Stimulated activated CD4-positive, alpha-beta T cell treated with anti-CD3 and anti-CD28 coated beads, TNF-alpha, amount 100 ng/mL, for 24 hours (primary cell): ENCODE measurements at regions not wholly inside any gene's neighbourhood (a gene's known extent, or its start where the extent isn't known, plus 50 kb on each side); places are given as distances from the start of the nearest gene placed in this dataset.
"Not testable (repeated sequence)": the region's sequence is repeated elsewhere in the genome, so short reads cannot be mapped to it uniquely, and the experiment has no call there.

ENCODE experiments used
- DNase-seq, 3 experiments: peaks; one replicate each; pipeline ENCODE4 v3.0.0-alpha.2; 2020; ENCODE audit warnings: low read depth in 3 of 3

DNA sequence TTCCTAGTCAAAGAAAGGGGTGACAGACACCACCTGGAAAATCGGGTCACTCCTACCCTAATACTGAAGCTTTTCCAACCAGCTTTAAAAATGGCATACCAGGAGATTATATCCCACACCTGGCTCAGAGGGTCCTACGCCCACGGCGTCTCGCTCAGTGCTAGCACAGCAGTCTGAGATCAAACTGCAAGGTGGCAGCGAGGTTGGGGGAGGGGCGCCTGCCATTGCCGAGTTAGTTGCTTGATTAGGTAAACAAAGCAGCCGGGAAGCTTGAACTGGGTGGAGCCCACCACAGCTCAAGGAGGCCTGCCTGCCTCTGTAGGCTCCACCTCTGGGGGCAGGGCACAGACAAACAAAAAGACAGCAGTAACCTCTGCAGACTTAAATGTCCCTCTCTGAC lies 127.1 kb downstream of the NXPE2 start:
- not testable (repeated sequence) for DNase-seq

DNA sequence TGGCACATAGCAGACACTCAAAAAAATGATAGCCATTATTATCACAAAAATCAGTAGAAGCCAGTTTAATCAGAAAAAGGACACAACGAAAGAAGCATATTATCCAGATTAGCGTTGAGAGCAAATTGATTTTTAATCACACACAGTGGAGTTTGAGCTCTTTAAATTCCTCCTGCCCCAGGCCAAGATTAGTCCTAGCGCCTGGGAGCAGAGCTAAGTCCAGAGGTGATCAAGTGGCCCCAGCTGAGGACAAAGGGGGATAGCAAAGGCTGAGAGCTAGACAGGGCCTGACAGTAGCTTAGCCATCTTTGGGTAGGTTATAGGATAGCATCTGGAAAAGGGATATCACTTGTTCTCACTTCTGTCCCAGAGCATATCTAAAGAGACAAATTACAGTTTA lies 133.6 kb downstream of the NXPE2 start:
- DNase-seq = no peak

DNA sequence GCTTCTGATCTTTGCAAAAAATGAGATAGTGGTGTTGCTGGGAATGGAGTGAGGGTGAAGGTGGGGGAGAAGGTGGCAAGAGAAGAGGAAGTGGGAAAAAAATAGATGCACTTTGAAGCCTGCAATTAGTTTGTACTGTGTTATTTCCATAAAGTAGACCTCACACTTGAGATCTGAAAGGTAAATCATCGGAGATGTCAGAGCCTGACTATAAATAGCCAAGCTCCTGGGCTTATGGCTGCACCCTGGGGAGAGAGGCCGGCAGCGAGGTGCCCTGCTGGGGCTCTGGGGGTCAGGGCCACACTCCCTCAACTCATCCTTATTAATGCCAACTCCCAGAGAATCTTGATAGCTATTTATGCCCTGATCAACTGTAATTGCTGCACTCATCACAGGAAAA lies 134.4 kb downstream of the NXPE2 start:
- DNase-seq = no peak

DNA sequence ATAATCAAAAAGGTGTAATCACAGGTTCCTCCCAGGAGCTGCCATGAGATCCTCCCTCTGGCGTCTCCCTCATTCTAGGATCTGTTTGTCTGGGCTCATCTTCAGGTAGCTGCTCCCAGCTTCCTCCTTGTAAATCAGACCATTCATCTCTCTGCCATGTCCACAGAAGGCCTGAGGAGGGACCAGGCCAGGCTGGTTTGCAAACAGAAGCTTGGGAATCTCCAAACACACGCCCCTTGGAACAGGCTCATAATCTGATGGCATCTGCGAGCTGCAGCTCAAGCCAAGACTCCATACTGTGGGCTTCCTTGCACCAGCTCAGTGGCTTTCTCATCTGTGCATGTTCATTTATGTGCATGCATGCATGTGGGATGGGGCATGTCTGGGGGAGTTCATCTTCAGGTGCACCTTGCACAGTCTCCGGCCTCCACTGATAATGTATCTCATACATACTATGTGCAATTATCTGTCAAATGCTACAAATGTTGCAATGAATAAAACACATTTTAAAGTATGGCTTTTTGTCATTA lies 134.9 kb downstream of the NXPE2 start:
- DNase-seq = no peak

DNA sequence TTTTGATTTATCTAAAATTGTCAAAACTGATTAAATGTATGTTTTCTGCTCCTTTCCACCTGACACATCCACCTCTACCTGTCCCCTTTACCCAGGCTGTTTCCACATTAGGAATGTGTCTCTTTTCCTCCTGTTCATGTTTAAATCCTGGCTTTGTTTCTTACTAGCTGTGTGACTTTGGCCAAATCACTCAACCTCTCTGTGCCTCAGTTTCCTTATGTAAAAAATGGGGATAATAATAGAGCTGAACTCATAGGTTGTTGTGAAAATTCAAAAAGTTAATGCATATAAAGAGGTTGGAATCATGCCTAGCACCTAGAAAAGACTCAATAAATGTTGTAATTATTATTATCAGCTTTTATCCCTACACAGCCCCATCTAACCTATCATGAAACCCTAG lies 136.8 kb downstream of the NXPE2 start:
- DNase-seq = no peak

DNA sequence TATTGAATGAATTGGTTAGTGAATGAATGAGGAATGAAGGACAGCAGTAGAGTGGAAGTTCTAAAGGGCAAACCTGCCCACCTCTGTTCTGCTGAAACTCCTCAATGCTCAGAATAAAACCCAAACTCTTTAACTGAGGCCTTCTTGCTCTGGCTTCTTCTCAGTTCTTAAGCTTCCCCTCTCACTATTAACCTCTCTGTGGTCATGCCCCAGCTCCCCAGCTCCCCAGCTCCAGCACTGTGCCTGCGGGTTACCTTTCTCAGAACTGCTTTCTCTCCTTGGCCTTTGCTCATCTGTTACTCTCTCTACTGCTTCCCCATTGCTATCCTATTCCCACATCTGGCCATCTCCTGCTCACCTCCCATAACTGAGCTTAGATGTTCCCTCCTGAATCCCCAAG lies 137.4 kb downstream of the NXPE2 start:
- no peak for DNase-seq

DNA sequence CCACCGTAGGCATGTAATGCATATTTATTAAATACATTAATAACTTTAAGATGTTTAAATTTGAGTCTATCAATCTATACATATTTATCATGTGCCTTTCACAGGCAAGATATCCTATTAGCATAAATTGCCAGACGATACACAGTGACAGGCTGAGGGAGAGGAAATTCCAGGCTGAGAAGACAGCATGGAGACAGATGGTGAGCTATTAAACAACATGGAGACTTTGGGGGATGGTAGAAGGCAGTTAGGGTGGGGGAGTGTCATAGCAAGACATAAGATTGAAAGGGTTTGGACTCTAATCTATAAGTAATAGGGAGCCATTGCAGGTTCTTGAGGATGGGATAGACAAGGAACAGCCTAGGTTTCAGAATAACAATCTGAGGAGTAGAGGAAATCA lies 138.5 kb downstream of the NXPE2 start:
- DNase-seq = no peak

DNA sequence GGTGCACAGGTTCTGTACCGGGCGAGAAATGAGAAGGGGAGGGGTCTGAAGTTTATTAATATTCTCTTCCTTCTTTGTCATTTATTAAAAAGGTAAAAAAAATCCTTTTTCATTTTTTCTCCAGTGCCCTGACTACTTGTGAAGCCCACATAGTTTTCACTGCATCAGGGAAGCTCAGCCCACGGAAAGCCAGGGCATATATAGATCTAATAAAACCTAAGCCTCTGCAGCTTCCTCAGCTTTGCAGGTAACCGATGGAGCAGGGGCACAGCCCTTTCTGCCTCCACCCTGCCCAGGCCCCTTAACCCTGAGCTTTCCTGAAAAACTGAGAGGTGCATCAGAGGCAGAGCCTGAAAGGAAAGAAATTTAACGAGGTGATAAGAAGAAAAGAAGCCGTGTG lies 140.1 kb downstream of the NXPE2 start:
- DNase-seq = no peak

DNA sequence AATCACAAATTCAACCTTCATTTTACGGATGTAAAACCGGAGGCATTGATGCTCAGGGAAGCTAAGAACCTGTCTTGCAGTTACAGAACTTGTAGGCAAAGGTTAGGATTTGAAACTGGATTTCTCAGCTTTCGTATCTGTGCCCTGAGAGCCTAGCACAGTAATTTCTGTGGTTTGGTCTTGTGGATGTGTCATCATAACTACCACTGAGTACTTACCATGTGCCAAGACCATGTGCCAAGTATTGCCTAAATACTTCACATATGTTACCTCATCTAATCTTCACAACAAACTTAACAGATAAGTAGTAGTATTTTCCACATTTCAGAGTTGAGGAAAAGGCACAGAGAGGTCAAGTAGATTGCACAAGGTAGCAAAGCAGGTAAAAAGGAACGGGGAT lies 140.7 kb downstream of the NXPE2 start:
- no peak for DNase-seq

DNA sequence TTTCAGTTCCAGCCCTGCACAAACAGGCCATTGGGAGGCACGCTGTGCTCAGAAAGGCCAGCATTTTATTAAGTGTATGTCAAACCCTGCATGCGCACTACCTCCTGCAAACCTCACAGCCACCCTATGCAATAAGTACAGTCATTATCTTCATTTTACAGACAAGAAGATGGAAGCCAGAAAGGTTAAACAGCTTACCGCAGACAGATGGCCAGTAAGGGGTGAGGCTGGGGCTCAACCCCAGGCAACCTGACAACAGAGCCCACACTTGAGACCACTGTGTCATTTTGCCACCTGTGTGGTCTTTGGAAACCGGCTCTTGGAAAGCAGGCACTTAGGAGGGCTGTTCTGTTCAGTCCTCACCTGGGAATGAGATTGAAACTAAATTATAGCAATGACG lies 142.3 kb downstream of the NXPE2 start:
- no peak for DNase-seq

DNA sequence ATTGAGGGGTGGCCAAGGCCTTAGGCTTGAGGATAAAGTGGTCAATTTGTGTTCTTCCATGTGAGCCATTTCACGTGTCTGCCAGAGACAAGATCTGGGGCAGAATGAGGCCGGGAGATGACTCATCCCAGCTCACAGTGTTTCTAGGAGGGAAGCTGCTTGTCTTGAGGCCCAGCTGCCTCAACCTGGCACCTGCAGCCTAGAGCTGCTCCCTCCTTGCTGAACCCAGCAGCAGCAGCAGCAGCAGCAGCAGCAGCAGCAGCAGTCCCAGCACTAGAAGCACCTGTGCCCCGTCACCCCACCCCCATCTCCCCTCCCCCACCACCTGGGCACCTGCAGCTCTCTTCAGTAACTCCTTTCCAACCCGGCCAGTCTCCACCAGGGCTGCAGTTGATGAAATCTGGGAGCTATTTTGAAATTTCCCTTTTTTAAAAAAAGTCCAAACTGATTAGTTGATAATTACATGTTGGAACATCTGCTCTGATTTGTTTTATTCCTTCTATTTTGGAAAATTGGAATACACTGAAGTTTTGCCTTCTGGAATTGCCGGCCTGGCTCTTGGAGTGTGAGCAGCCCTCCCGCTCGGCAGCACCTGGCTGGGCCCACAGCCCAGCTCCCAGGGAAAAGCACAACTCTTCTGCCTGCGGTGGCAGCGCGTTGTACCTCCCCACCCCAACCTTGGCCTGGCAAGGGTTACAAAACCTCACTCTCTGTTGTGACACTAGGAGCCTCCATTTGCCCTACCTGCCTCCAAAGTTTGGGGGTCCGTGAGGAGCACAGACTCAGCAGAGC lies 143.5 kb downstream of the NXPE2 start:
- DNase-seq = no peak

DNA sequence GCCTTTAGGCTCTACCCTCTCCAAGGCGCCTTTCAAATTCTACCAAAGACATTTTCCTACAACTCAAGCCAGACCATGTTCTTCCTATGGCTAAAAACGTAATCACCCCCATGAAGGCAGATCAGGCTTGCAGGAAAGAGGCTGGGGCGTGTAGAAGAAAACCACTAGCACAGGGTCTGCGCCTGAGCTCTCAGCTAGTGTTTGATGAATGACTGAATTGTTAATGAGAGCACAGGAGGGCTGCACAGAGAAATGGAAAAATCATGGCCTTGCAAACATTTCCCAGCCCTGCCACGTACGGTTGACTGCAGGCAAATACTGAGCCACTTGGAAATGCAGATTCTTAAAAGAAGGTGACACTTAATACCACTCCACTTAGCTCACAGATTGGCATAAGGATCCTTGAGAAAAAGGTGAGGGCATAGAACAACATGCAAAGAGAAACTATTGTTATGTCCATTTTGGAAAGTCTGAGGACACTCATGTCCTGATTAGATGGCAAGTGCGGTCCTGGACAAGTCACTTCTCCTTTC lies 148.6 kb downstream of the NXPE2 start:
- no peak for DNase-seq

DNA sequence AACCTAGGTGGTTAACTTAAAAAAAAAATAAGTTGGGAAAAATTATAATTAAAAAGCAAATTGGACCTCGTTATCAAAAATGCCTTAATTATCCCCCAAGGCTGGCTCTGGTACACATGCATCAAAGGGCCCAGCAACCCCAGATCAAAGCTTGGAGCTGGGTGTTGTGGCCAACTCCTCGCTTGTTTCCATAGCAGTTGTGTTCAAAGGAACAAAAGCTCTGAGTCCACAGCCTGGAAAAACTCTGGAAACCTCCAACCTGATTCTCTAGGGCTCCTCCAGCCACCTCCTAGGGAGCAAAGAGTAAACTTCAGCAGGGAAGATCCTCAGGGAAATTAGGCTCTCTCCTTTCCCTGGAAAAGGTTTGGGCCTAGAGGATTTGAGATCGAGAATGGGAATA lies 149.4 kb downstream of the NXPE2 start:
- DNase-seq = no peak

DNA sequence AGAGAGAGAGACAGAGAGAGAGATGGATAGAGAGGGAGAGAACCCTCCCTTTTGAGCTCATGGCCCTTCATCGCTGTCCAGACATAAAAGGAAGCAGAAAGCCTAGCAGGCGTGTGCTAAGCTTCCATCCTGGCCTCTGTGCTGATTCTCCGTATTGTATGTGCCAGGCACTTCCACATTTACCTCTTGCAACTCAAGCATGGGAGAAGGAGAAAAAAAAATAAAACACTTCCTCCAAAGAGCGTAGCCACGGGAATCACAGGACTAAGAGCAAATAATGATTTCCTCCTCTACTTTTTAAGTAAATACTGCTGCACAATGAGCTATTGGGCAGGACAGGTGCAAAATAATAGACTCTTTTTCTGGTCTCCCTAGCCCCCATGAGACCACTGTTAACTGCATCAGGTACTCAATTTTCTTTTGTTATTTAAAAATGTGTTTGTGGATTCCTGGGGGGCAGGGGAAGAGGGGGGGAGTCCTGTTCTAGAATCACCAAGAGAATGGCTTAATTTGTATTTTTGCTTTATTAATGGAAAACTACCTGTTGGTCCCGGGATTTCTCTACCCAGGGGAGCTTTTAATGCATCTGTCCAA lies 154.3 kb downstream of the NXPE2 start:
- no peak for DNase-seq

DNA sequence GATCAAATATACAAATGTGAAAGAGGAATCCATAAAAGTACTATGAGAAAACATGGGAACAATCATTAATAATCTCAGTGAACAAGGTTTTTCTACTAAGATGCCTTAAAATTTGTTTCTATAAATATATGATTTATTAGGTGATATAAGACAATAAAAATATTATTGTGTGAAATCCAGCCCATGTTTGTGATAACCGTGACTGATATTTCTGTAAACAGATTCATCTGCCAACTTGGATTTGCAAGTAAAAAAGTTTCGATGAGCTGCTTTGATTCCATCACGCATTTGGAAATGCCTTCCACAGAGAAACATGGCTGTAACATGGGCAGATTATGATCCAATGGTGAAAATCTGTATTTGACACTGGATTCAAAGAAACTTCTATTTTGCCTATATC lies 157.8 kb downstream of the NXPE2 start:
- DNase-seq = no peak

DNA sequence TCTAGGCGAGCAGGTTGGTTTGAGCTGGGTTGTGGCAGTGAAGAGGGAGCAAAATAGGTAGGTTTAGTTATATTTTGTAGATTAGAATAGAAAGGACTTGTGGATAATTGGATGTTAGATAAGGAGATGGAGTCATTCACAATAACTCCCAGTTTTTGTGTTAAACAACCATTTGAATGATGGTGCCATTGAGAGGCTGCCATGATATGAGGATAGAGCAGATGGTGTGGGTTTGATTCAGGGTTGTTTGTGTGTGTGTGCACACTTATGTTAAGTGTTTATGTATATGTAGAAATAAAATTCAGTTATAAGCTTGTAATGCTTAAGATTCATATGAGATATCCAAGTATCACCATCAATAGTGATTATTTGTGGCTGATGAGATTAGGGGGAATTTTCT lies 166.6 kb downstream of the NXPE2 start:
- no peak for DNase-seq

DNA sequence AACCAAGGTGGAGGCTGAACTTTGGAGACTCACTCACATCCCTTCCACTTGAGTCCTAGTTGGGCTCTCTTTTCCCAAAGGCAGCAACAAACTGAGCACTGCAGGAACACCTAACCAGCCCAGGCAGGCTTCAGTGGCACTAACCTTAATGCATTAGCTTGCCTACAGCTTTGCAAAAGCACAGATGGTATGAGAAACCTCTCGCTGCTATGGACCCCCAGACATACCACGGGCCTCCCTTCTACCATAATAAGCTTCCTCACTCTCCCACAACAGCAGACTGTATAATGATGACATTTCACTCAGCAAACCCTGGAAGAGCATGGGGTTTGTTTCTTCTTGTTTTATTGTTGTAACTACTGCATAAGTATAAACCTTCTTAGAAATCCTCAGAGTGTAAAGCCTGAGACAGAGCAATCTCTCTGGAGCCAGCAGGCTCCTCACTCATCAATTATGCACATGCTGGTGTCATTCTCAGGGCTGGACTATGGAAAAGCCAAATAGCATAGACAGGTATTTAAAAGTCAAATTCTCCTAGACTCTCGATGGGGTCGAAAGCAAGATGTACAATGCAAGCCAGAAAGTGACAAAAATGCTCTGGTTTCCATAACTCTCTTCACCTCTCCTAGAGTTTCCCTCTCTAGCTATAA lies 167.6 kb downstream of the NXPE2 start:
- no peak for DNase-seq

DNA sequence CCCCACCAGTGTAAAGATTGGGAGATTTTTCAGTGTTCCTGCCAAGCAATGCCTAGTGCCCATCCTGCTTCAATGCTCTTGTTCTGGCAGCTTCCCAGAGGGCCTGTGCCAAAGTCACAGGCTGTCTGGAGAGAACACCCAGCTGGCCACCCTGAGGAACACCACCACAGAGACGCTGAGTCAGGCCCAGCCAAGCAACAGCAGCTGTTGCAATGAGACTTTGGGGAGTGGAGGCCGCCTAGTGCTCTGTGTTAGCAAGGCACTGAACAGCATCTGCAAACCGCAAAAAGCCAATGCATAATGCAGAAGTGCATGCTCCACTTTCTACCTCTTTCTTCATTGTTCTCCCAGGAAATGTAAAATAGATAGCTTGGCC lies 168.1 kb downstream of the NXPE2 start:
- DNase-seq = no peak

DNA sequence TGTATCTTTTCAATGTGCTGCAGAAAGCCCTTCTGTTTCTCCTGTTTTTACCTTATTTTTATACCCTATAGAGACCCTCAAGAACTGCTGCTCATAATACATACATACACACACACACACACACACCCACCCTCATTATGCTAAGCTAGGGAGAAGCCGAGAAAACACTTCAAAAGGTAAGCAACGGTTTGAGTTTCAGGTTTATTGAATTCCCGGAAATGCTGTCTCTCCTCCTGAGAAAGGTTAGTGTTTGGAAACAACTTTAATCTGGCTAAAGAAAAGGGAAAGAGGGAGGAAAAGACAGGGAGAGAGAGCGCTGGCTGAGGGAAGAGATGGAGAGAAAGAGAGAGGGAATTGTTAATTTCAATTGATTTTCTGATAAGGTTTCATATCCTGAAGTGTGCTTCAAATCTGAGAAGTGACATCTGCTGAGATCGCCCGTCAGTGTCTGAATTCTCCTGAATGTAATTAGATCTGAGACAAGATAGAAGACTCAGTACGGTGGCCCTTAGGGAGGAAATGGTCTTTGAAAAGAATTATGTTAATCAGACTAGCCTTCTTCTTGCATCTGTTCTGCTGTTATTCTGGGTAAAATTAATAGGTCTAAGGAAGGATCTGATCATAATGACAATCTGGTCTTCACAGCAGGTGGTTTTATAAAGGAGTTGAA lies 169.1 kb downstream of the NXPE2 start:
- DNase-seq = no peak

DNA sequence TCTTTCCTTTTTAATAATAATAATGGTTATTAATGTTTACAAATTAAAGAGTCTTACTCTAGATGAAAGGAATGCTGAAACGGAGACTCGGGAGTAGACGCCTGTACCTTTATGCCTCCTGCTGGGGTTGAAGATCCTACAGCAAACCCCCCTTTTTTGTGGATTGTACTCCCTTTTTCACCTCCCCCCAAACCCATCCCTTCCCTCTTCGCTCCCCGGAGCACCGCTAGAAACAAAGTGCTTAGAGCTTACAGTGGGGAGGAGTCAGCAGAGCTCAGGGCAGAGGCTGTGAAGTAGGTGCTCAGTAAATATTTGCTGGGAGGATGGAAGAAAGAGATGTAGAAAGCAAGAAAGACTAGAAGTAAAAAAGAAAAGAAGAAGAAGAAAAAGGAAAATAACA lies 169.7 kb downstream of the NXPE2 start:
- DNase-seq = no peak

DNA sequence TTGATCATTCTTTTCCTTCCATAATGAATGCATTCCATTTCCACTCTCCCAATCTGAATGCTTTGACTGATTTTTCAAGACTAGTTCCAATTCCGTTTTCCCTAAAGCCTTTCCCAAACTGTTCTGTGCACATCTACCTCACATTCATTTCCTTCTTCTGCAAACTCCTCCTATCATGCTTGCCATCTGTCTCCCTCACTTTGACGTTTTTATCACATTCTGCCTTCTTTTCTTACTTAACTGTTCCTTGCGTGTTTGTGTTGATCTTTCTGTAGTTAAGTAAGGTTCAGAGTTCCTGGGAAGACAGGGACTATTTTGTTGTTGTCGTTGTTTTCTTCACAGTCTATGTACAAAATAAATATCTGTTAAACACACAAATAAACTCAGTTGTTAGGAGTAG lies 179.0 kb downstream of the NXPE2 start:
- DNase-seq = no peak

DNA sequence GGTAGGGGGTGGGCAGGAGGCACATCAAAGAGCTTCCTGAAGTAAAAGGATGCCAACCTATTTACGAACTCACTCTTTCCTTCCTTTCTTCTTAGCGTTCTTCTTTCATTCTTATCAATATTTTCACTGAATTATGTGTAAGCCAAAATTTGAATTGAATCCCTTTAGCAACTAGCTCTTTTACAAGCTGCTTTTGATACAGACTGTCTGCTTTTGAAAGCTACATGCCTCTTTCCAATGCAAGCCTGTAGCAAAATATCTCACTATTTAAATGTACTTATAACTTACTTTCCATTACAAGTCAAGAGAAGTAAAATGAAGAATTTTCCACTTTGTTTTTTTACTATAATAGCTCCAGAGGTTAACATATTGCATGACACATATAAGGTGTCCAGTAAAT lies 186.6 kb downstream of the NXPE2 start:
- no peak for DNase-seq
